GM19328 (cell line): ENCODE measurements at regions not wholly inside any gene's neighbourhood (a gene's known extent, or its start where the extent isn't known, plus 50 kb on each side); places are given as distances from the start of the nearest gene placed in this dataset.

Experiments
- ATAC-seq: cut with Tn5 transposase; IDR thresholded peaks from one replicate; pipeline ENCODE4 v1.9.1; 2021; ENCODE audit warnings: mild to moderate bottlenecking, moderate library complexity; ENCODE audit not compliant: unreplicated experiment

DNA sequence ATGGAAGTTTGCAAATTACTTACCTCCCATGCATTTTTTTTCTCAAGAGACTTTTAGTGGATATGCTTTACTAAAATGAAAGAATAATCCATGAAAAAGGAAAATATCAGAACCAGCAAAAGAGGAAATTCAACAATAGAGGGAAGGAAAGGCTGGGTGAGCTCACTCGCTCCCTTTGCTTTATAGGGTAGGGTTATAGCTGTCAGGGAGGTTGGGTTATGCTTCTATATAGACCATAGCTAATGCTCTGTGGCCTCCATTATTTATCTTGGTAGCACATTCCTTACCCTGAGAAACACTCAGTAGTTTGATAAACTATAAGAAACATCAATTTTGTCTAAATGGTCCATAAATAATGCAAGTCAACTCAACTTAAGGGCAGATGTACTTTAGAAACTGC, 215.9 kb upstream of the FAR2 start:
- ATAC-seq, result no peak

DNA sequence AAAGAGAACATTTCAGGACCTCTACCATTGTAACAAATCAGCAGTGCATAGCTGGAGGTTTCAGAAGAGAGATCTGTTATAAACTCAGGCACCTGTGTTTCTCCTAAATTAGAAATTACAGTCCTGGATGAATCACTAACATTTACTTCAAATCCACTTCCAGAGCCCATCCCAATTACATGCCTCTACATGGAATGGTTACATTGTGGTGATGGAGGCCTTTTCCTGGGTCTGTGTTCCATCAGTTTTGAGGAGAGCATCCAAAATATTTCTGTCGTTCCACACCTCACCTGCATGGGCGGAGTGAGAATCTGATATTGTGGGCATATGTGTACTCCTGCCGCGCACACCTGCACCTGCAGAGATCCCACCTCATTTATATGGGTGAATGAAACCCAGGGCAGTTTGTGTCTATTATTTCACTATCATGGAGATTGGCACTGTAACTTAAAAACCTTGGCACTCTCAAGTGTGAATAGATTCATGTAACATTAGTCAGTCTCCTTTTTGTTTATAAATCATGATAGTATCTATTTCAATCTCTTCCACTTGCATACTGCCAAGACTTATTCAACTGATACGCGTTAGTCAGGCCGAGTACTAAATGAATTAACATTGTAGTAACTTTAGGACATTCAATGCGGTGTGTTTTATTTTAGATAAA, 215.1 kb upstream of the FAR2 start:
- no peak for ATAC-seq

DNA sequence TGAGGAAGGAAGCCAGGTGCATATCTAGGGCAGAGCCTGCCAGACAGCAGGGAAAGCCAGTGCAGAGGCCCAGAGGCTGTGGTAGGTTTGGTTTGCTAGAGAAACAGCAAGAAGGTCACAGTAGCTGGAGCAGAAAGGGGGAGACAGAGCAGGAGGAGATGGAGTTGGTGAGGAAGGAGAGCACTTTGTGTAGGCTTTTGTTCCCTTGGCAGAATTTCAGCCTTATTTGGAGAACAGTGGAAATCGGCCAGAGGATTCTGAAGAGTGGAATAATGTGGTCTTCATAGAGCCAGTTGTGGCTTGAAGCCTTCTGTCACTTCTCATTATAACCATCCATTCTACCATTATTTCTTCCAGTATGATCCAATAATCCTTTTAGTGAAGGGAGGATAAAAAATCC, 212.9 kb upstream of the FAR2 start:
- ATAC-seq, result no peak

DNA sequence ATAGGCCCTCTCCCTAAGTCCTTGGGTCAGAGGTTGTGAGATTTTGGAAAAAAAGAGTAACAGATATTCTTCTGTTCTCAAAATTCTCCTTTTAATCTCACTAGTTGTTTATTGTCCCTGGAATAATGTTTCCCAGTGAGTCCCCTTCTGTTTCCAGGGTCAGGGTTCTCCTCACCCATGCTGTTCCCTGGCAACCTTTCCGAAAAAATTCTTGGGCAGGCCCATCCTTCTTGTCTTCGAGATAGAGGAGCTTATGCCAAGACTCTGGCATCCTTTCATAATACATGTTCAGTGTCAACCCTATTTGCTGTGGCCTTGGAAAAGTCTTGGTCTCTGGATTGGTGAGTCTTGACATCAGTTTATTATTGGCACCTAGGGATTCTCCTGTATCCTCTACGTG, 212.4 kb upstream of the FAR2 start:
- no peak for ATAC-seq

GRCh38 chr12:28937196-28937595, 211.9 kb upstream of the FAR2 start:
- ATAC-seq, result no peak

DNA sequence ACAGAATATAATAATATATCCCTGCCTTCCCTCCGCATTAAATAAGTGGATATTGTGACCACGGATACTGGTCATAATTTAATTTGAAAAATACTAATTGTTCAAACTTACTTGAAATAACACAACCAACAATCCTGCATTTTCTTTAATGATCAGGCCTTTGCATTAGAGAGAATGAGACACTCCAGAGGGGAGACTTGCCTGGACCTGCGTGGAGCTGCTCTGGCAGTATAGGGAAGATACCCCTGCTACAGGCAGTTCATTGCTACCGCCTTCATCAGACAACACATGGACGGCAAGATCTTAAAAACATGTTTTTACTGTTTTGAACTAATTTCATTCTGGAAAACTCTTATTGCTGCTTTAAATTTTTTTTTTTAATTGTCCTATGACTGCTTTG, 211.0 kb upstream of the FAR2 start:
- ATAC-seq, result no peak

DNA sequence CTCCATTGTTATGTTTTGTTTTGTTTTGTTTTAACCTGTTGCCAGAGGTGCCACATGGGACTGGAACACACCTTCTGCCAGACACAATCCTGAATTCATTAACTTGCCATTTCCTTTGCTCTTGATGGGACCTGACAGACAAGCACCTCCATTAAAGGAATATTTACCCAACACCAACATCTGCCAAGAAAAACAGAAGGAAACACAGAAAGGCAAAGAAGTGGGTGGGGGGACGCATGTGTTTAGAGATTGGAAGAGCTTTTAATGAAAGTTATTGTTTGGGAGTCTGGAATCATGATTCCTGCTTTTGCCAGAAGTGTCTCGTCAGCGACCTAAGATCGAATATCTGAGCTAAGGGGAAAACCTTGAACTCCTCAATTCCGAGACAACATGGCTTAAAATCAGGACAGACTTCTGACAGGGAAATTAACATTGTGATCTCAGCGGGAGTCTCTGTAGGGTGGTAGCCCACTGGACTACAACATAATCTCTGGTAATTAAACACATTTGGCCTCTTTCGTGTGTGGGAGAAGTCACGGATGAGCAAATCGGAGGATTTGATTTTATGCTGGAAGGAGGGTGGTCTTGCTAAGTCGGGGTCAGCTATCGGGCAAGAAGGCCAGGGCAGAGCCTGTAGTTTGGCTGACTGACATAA, 210.4 kb upstream of the FAR2 start:
- no peak for ATAC-seq

DNA sequence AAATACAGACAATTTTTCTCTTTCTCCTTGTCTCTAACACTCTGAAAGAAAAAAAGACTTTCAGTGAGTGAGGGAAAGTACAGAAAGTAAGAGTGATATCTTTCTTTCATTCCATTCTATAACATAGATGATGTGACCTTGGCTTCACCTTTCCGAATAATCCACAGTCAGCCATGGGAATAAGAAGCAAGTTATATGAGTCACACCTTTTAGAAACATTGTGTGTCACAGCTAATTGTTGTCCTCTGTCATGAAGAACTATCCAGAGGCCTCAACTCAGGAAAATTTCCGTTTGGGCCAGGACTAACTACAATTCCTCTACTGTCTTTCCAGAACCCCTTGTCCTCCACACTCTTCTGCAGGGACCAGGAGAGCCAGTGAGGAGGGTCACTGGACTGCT, 209.7 kb upstream of the FAR2 start:
- ATAC-seq, result no peak

- ATAC-seq, result no peak
Measured at GRCh38 chr12:28941248-28941647, 207.8 kb upstream of the FAR2 start.

DNA sequence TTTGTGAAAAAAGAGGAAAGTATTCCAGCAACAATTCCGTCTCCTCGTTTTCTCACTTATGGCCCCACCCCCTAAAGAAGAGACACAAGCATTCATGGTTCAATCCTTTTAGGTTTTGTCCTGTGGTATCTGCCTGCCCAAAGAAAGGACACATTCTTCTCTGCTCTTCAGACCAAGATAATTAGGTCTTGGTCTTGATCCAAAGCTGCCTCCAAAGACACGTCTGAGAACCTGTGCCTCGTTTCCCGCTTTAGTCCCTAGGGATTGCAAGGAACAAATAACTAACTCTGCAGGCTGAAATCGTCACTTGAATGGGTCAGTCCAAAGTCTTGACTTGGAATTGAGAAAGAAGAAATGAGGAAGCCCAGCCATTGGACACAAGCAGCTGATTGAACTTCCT, 202.7 kb upstream of the FAR2 start:
- ATAC-seq, result no peak

DNA sequence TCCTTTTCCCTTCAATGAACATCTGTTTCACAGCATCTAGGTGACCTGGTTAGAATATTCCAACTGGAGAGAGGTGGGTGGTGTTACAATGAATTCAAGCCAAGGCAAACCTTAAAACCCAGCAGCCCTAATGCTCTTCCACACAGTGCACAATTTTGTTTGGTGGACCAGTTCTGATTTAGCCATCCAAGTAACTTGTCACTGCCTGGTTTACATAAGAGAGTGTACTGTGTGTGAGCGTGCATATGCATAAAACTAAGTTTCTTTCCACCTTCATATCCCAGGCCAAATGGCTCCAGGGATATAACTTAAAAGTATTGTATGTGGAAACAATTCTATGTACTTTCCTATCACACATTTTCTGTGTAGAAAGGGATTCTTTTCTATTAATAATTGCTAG, 200.4 kb upstream of the FAR2 start:
- no peak for ATAC-seq

DNA sequence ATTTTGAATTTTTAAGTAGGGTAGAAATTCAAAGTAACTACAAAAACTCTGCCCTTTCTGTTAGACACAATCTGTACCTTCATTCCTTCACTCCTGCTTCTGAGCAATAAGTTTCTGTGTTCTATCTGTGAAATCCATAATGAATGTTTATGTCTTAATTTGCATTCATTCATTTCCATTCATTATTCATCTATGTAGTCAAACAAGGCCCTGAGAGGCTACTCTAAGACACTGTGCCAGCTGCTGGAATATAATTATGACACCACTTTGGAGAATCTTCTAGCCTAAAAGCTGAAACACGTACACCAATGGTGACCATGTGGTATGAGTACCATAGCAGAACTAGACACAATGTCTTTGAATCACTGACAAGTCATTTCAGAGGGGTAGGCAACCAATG, 199.9 kb upstream of the FAR2 start:
- no peak for ATAC-seq

DNA sequence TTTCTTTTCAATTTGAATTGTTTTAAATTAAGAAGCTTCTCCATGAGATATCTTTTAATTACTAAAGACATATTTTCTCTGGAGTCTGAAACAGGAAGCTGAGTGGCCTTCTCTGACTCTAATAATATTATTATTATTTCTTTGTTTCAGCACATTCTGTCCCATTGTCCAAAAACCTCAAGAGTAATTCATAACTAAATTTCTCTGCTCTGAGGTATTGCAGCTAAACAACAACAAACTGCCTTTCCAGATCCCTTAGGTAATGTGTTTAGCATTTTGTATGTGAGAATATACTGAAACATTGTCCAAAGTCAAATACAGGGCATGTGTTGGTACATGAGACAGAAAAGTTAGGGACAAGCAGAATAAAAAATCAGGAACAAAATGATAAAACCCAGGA, 199.0 kb upstream of the FAR2 start:
- ATAC-seq, result no peak

DNA sequence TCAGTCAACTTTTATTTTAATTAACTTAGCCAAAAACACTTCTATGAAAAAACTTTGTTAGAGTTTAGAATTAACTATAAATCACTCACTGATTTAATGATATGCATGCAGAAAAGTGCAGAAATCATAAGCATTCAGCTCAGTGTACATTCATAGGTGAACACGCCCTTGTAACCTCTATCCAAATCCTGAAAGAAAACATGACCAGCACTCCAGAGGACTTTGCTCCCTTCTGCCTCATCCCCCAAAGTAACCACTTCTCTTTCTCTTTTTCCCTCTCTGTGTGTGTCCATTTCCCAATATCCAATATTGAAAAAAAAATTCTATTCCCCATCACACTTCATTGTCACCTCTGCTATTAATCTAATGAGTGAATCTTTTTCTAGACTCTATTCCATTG, 197.1 kb upstream of the FAR2 start:
- no peak for ATAC-seq

- no peak for ATAC-seq
Measured at GRCh38 chr12:28954333-28954732, 194.7 kb upstream of the FAR2 start.

GRCh38 chr12:28955491-28955890, 193.6 kb upstream of the FAR2 start:
- ATAC-seq, result no peak

DNA sequence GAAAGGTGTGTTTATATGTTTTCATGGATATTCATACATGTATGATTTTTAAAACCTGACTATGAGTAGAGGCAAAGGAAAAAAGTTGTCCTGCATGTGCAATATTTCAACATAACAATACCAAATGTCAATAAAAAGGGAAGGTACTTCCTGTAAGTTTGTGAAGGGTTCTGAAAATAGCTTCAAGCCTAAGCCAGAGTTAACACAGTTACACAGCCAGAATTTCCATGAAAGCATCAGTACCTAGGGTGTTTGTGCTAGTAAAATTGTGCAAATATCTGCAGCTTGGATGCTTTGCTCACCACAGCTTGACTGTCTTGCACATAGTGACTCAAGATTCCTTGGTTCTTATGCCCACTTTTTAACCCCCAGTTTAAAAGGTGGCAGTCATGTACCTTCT, 193.1 kb upstream of the FAR2 start:
- ATAC-seq, result no peak

GRCh38 chr12:28958553-28959195, 190.4 kb upstream of the FAR2 start:
- no peak for ATAC-seq

- no peak for ATAC-seq
Measured at GRCh38 chr12:28961948-28962384, 187.1 kb upstream of the FAR2 start.

GRCh38 chr12:28963554-28963953, 185.5 kb upstream of the FAR2 start:
- ATAC-seq, result no peak

DNA sequence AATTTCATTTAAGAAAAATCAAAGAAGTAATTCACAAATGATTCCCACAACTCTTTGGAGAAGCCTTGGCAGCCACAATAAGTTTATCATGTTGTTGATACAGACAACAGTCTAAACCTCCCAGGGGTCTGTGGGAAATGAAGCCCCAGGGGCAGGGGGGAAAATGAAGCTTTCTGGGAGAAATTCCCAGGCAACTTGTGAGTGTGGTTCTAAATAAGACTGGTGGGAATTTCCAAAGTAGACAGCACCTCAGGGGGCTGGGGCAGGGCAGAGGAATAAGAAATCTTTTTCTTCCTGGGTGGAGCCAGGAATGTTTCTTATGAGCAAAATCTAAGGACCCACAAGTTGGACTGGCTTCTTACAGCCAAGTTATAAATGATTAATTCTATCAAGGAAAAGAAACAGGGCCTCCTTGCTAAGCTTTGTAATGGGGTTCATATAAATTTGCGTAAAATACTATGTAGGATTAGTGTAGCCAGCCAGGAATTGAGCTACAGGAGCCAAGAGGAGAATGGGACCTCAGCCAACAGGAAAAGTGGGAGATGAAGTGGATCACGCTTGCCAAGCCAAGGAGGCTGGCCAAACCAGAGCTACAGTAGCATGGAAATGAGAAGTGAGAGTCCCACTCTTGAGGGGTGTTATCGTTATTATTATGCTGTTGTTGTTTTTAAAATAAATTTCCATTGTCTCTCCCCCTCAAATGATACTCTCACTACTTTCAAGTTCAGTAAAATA, 182.9 kb upstream of the FAR2 start:
- no peak for ATAC-seq

DNA sequence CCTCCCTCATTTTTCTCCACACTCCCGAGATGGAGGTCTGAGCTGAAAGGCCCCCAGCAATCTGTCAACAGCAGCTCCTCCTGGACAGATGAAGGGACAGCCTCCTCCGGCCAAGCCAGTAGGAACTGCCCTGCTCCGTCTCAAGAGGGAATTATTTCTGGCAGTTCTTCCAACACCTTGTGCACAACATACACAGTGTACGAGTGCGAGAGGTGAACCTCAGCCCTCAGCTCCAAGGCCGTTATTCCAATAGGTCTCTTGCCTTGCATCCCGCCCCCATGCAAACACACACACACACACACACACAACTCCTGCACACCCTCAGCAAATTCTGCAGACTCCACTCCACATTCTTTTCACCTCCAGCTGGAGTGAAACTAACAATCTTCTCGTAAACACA, 181.7 kb upstream of the FAR2 start:
- ATAC-seq, result no peak
